Karpas-422 (cell line): ENCODE measurements at regions not wholly inside any gene's neighbourhood (a gene's known extent, or its start where the extent isn't known, plus 50 kb on each side); places are given as distances from the start of the nearest gene placed in this dataset.
"Not testable (repeated sequence)": the region's sequence is repeated elsewhere in the genome, so short reads cannot be mapped to it uniquely, and the experiment has no call there.

Experiments
- DNase-seq: peaks from one replicate; pipeline ENCODE4 v3.0.0-alpha.2; 2015
- H2AFZ ChIP-seq: fragments of 200-600 bp; sonication (generic); 2 replicates; pipeline ENCODE4 v1.6.1; 2014; ENCODE audit warnings: antibody characterized with exemption, low read length, mixed read lengths
- H3K27ac ChIP-seq: fragments of 200-600 bp; sonication (generic); 2 replicates; pipeline ENCODE4 v1.5.1; 2014; ENCODE audit warnings: mild to moderate bottlenecking, low read length, moderate library complexity
- H3K27me3 ChIP-seq: fragments of 200-600 bp; sonication (generic); 2 replicates; pipeline ENCODE4 v1.6.1; 2014; ENCODE audit warnings: low read length, mixed read lengths
- H3K36me3 ChIP-seq: fragments of 200-600 bp; sonication (generic); 2 replicates; pipeline ENCODE4 v1.6.1; 2014; ENCODE audit warnings: low read length, mixed read lengths; ENCODE audit not compliant: insufficient read depth
- H3K4me1 ChIP-seq: fragments of 200-600 bp; sonication (generic); 2 replicates; pipeline ENCODE4 v1.6.1; 2014; ENCODE audit warnings: mild to moderate bottlenecking, low read length, mixed read lengths
- H3K4me2 ChIP-seq: fragments of 200-600 bp; sonication (generic); 2 replicates; pipeline ENCODE4 v1.6.1; 2014; ENCODE audit warnings: low read length, low read depth, mild to moderate bottlenecking; ENCODE audit not compliant: poor library complexity, severe bottlenecking
- H3K4me3 ChIP-seq: fragments of 200-600 bp; sonication (generic); 2 replicates; pipeline ENCODE4 v1.5.1; 2014; ENCODE audit warnings: mild to moderate bottlenecking, antibody characterized with exemption, low read length, mixed read lengths
- H3K79me2 ChIP-seq: fragments of 200-600 bp; sonication (generic); 2 replicates; pipeline ENCODE4 v1.6.1; 2014; ENCODE audit warnings: mild to moderate bottlenecking, low read length, mixed read lengths
- H3K9ac ChIP-seq: fragments of 200-600 bp; sonication (generic); 2 replicates; pipeline ENCODE4 v1.6.0; 2014; ENCODE audit warnings: low read length
- H3K9me2 ChIP-seq: fragments of 200-600 bp; sonication (generic), shearing (Covaris generic); replicated peaks from 2 replicates; pipeline ENCODE4 v1.6.0; 2014; ENCODE audit warnings: mild to moderate bottlenecking, low read length, moderate library complexity; ENCODE audit not compliant: insufficient read depth
- H3K9me3 ChIP-seq: fragments of 300-700, 200-600 bp; sonication (generic); 2 replicates; pipeline ENCODE4 v1.6.1; 2014; ENCODE audit warnings: low read length, mixed read lengths
- H4K20me1 ChIP-seq: fragments of 200-600 bp; sonication (generic); 2 replicates; pipeline ENCODE4 v1.6.1; 2014; ENCODE audit warnings: mild to moderate bottlenecking, antibody characterized with exemption, low read length, low read depth; ENCODE audit not compliant: insufficient read depth

- H3K9ac ChIP-seq = no peak overlapping the region
- H3K4me3 ChIP-seq = no peak overlapping the region
- H2AFZ ChIP-seq = no peak overlapping the region
- H3K36me3 ChIP-seq = no peaks in the 10 kb centered on the region
- H3K79me2 ChIP-seq = no peaks in the 10 kb centered on the region
- H3K27me3 ChIP-seq = no peaks in the 10 kb centered on the region
- no peaks in the 10 kb centered on the region for H3K9me3 ChIP-seq
- no peak overlapping the region for H3K27ac ChIP-seq
- no peaks in the 10 kb centered on the region for H3K4me1 ChIP-seq
- H3K9me2 ChIP-seq = no peaks in the 10 kb centered on the region
- H4K20me1 ChIP-seq = no peaks in the 10 kb centered on the region
- DNase-seq = no peak
- no peak overlapping the region for H3K4me2 ChIP-seq
Measured at GRCh38 chr6:153984811-153985210, 54.2 kb upstream of the OPRM1 start.

- no peaks in the 10 kb centered on the region for H3K36me3 ChIP-seq
- H3K9me3 ChIP-seq = no peaks in the 10 kb centered on the region
- no peaks in the 10 kb centered on the region for H3K9me2 ChIP-seq
- no peaks in the 10 kb centered on the region for H4K20me1 ChIP-seq
- H3K27me3 ChIP-seq = no peaks in the 10 kb centered on the region
- no peak overlapping the region for H3K4me3 ChIP-seq
- H2AFZ ChIP-seq = no peak overlapping the region
- no peaks in the 10 kb centered on the region for H3K4me1 ChIP-seq
- H3K79me2 ChIP-seq = no peaks in the 10 kb centered on the region
- no peak for DNase-seq
- no peak overlapping the region for H3K9ac ChIP-seq
- H3K4me2 ChIP-seq = no peak overlapping the region
- H3K27ac ChIP-seq = no peak overlapping the region
Measured at GRCh38 chr6:153980171-153980570, 58.9 kb upstream of the OPRM1 start.

- not testable (repeated sequence) for H3K4me3 ChIP-seq, H3K9me3 ChIP-seq, H2AFZ ChIP-seq, H4K20me1 ChIP-seq, H3K4me2 ChIP-seq, H3K36me3 ChIP-seq, H3K27ac ChIP-seq, H3K4me1 ChIP-seq, H3K27me3 ChIP-seq, H3K9ac ChIP-seq, H3K9me2 ChIP-seq, H3K79me2 ChIP-seq, DNase-seq
Measured at GRCh38 chr6:153978911-153979548, 60.0 kb upstream of the OPRM1 start.

GRCh38 chr6:153976921-153977693 is 61.9 kb upstream of the OPRM1 start:
- Histone ChIP-seq H3K79me2 (no peaks in the 10 kb centered on the region), H3K4me2 (no peak overlapping the region)
- no peak for DNase-seq

GRCh38 chr6:153966001-153966400 is 73.0 kb upstream of the OPRM1 start:
- DNase-seq = no peak
- H3K27me3 ChIP-seq = no peaks in the 10 kb centered on the region
- no peaks in the 10 kb centered on the region for H4K20me1 ChIP-seq
- H3K27ac ChIP-seq = no peak overlapping the region
- no peak overlapping the region for H3K9ac ChIP-seq
- H3K4me2 ChIP-seq = no peak overlapping the region
- H3K9me3 ChIP-seq = peaks cover 3% of the 10 kb centered on the region; the same call in 1 of the 2 replicates
- H3K79me2 ChIP-seq = no peaks in the 10 kb centered on the region
- H3K36me3 ChIP-seq = no peaks in the 10 kb centered on the region
- no peak overlapping the region for H3K4me3 ChIP-seq
- H3K9me2 ChIP-seq = no peaks in the 10 kb centered on the region
- no peak overlapping the region for H2AFZ ChIP-seq
- no peaks in the 10 kb centered on the region for H3K4me1 ChIP-seq

More at GRCh38 chr6:153976921-153977693, 61.9 kb upstream of the OPRM1 start:
- H3K9me2 ChIP-seq = no peaks in the 10 kb centered on the region
- H3K9ac ChIP-seq = no peak overlapping the region
- H3K9me3 ChIP-seq = no peaks in the 10 kb centered on the region
- H4K20me1 ChIP-seq = no peaks in the 10 kb centered on the region
- no peak overlapping the region for H3K4me3 ChIP-seq
- H3K4me1 ChIP-seq = no peaks in the 10 kb centered on the region
- H2AFZ ChIP-seq = no peak overlapping the region
- no peak overlapping the region for H3K27ac ChIP-seq
- no peaks in the 10 kb centered on the region for H3K27me3 ChIP-seq
- no peaks in the 10 kb centered on the region for H3K36me3 ChIP-seq

- Histone ChIP-seq H4K20me1 (no peaks in the 10 kb centered on the region), H3K79me2 (no peaks in the 10 kb centered on the region), H3K4me3 (no peak overlapping the region), H3K9me3 (no peaks in the 10 kb centered on the region), H3K9ac (no peak overlapping the region), H3K27ac (no peak overlapping the region), H2AFZ (no peak overlapping the region), H3K4me1 (no peaks in the 10 kb centered on the region), H3K27me3 (no peaks in the 10 kb centered on the region), H3K9me2 (no peaks in the 10 kb centered on the region), H3K4me2 (no peak overlapping the region), H3K36me3 (no peaks in the 10 kb centered on the region)
- no peak for DNase-seq
Measured at GRCh38 chr6:153963352-153963751, 75.7 kb upstream of the OPRM1 start.

GRCh38 chr6:153962555-153962954 is 76.5 kb upstream of the OPRM1 start:
- Histone ChIP-seq H2AFZ (no peak overlapping the region), H3K27ac (no peak overlapping the region), H3K27me3 (no peaks in the 10 kb centered on the region), H3K9ac (no peak overlapping the region), H3K4me3 (no peak overlapping the region), H3K4me2 (no peak overlapping the region), H3K36me3 (no peaks in the 10 kb centered on the region), H4K20me1 (no peaks in the 10 kb centered on the region), H3K79me2 (no peaks in the 10 kb centered on the region), H3K9me2 (no peaks in the 10 kb centered on the region), H3K4me1 (peaks cover 4% of the 10 kb centered on the region), H3K9me3 (no peaks in the 10 kb centered on the region)
- no peak for DNase-seq

GRCh38 chr6:153960741-153961140 is 78.3 kb upstream of the OPRM1 start:
- Histone ChIP-seq H3K4me2 (no peak overlapping the region), H3K27me3 (no peaks in the 10 kb centered on the region), H3K79me2 (no peaks in the 10 kb centered on the region), H3K4me1 (peaks cover 10% of the 10 kb centered on the region), H2AFZ (no peak overlapping the region), H3K9ac (no peak overlapping the region), H3K9me2 (no peaks in the 10 kb centered on the region), H3K36me3 (no peaks in the 10 kb centered on the region), H3K9me3 (no peaks in the 10 kb centered on the region), H3K4me3 (no peak overlapping the region), H3K27ac (no peak overlapping the region), H4K20me1 (no peaks in the 10 kb centered on the region)
- no peak for DNase-seq
